ENCODE measurements at regions not wholly inside any gene's neighbourhood (a gene's known extent, or its start where the extent isn't known, plus 50 kb on each side); places are given as distances from the start of the nearest gene placed in this dataset.

- H3K36me3 ChIP-seq (ENCODE audit: insufficient read depth, low read length): no peaks in the 10 kb centered on the region
- BruUV-seq (replicated peaks): no TSS peak
- ChIA-PET CTCF (ENCODE audit: unreplicated experiment) (no interaction called here), POLR2A (no interaction called here)
- H2AFZ ChIP-seq (ENCODE audit: low read length): no peak overlapping the region
- no peaks in the 10 kb centered on the region for H3K9me3 ChIP-seq (ENCODE audit: low read length)
- no peak overlapping the region for H3K4me2 ChIP-seq (ENCODE audit: low read length)
- no peaks in the 10 kb centered on the region for H3K9me2 ChIP-seq (ENCODE audit: insufficient read depth, low read length)
- TF ChIP-seq CTCF (conservative IDR thresholded peaks at IDR 0.05; ENCODE audit: low read length) (no peak), EZH2phosphoT487 (IDR thresholded peaks at IDR 0.05; ENCODE audit: borderline replicate concordance, low read depth, low read length) (no peak)
- H3K4me1 ChIP-seq (ENCODE audit: insufficient read depth, low read length, poor library complexity, severe bottlenecking): no peaks in the 10 kb centered on the region
- no peaks in the 10 kb centered on the region for H4K20me1 ChIP-seq (ENCODE audit: insufficient read depth, low read length)
- DNase-seq (ENCODE audit: low spot score): no peak
- H3K79me2 ChIP-seq (ENCODE audit: insufficient read depth, low read depth, low read length): no peaks in the 10 kb centered on the region
- intact Hi-C loops (cut with micrococcal nuclease; ENCODE audit: unreplicated experiment): no loop called here
- no peak overlapping the region for H3K4me3 ChIP-seq (ENCODE audit: low read depth, low read length, poor library complexity, severe bottlenecking)
- no peak overlapping the region for H3K27ac ChIP-seq (ENCODE audit: low read depth, low read length, poor library complexity, severe bottlenecking)
These were observed 326.4 kb downstream of the DCHS2 start for GRCh38 chr4:154164931-154165839.

GRCh38 chr4:154160519-154161301, 330.9 kb downstream of the DCHS2 start:
- Histone ChIP-seq H3K27ac (ENCODE audit: low read depth, low read length, poor library complexity, severe bottlenecking) (no peak overlapping the region), H3K9me2 (ENCODE audit: insufficient read depth, low read length) (no peaks in the 10 kb centered on the region), H4K20me1 (ENCODE audit: insufficient read depth, low read length) (no peaks in the 10 kb centered on the region), H3K36me3 (ENCODE audit: insufficient read depth, low read length) (no peaks in the 10 kb centered on the region), H3K79me2 (ENCODE audit: insufficient read depth, low read depth, low read length) (no peaks in the 10 kb centered on the region), H2AFZ (ENCODE audit: low read length) (no peak overlapping the region), H3K4me3 (ENCODE audit: low read depth, low read length, poor library complexity, severe bottlenecking) (no peak overlapping the region), H3K4me1 (ENCODE audit: insufficient read depth, low read length, poor library complexity, severe bottlenecking) (no peaks in the 10 kb centered on the region), H3K9me3 (ENCODE audit: low read length) (no peaks in the 10 kb centered on the region), H3K4me2 (ENCODE audit: low read length) (no peak overlapping the region)
- no peak for DNase-seq (ENCODE audit: low spot score)
- no TSS peak for BruUV-seq (replicated peaks)
- no peak for TF ChIP-seq CTCF (conservative IDR thresholded peaks at IDR 0.05; ENCODE audit: low read length)
- TF ChIP-seq EZH2phosphoT487 (IDR thresholded peaks at IDR 0.05; ENCODE audit: borderline replicate concordance, low read depth, low read length): no peak
- intact Hi-C loops (cut with micrococcal nuclease; ENCODE audit: unreplicated experiment): no loop called here
- ChIA-PET CTCF (ENCODE audit: unreplicated experiment) (no interaction called here), POLR2A (no interaction called here)

Measured in OCI-LY7 (cell line).